Skeletal muscle satellite cell (primary cell): ENCODE measurements at regions not wholly inside any gene's neighbourhood (a gene's known extent, or its start where the extent isn't known, plus 50 kb on each side); places are given as distances from the start of the nearest gene placed in this dataset.

ENCODE experiments used
- H3K27me3 ChIP-seq: 2 replicates; pipeline ENCODE4 v1.7.0; 2013; ENCODE audit warnings: low read length; ENCODE audit not compliant: control insufficient read depth, insufficient read depth
- H3K36me3 ChIP-seq: 2 replicates; pipeline ENCODE4 v1.7.0; 2013; ENCODE audit warnings: mild to moderate bottlenecking, control low read depth, low read length; ENCODE audit not compliant: insufficient read depth
- H3K4me1 ChIP-seq: 2 replicates; pipeline ENCODE4 v1.7.0; 2013; ENCODE audit warnings: low read length; ENCODE audit not compliant: control insufficient read depth, insufficient read depth
- H3K4me2 ChIP-seq: 2 replicates; pipeline ENCODE4 v1.7.0; 2013; ENCODE audit warnings: mild to moderate bottlenecking, low read length
- H3K4me3 ChIP-seq: 2 replicates; pipeline ENCODE4 v1.7.0; 2013; ENCODE audit warnings: low read length
- H3K9ac ChIP-seq: 2 replicates; pipeline ENCODE4 v1.7.0; 2013; ENCODE audit warnings: mild to moderate bottlenecking, low read depth, low read length, moderate library complexity
- H3K9me3 ChIP-seq: replicated peaks from 2 replicates; pipeline ENCODE4 v1.7.0; 2013; ENCODE audit warnings: mild to moderate bottlenecking, control low read depth, low read length

GRCh38 chr15:67892559-67893377 lies 52.9 kb upstream of the RNU6-1 start:
- H3K4me1 ChIP-seq = no peaks in the 10 kb centered on the region
- H3K9me3 ChIP-seq = peaks cover 3% of the 10 kb centered on the region
- H3K36me3 ChIP-seq = no peaks in the 10 kb centered on the region
- H3K27me3 ChIP-seq = no peaks in the 10 kb centered on the region
- no peak overlapping the region for H3K4me3 ChIP-seq
- H3K9ac ChIP-seq = no peak overlapping the region
- H3K4me2 ChIP-seq = no peak overlapping the region

- H3K9me3 ChIP-seq = peaks cover 3% of the 10 kb centered on the region
- H3K9ac ChIP-seq = no peak overlapping the region
- H3K4me3 ChIP-seq = no peak overlapping the region
- no peaks in the 10 kb centered on the region for H3K4me1 ChIP-seq
- no peaks in the 10 kb centered on the region for H3K27me3 ChIP-seq
- no peak overlapping the region for H3K4me2 ChIP-seq
- no peaks in the 10 kb centered on the region for H3K36me3 ChIP-seq
Measured at GRCh38 chr15:67895237-67895636, 55.4 kb upstream of the RNU6-1 start.

GRCh38 chr15:67897646-67898339 lies 57.9 kb upstream of the RNU6-1 start:
- Histone ChIP-seq H3K9me3 (no peaks in the 10 kb centered on the region), H3K36me3 (no peaks in the 10 kb centered on the region), H3K4me2 (no peak overlapping the region), H3K9ac (no peak overlapping the region), H3K4me3 (no peak overlapping the region), H3K4me1 (no peaks in the 10 kb centered on the region), H3K27me3 (no peaks in the 10 kb centered on the region)

GRCh38 chr15:67899596-67900283 lies 59.9 kb upstream of the RNU6-1 start:
- no peak overlapping the region for H3K4me3 ChIP-seq

GRCh38 chr15:67900621-67901147 lies 60.8 kb upstream of the RNU6-1 start:
- H3K36me3 ChIP-seq = no peaks in the 10 kb centered on the region
- H3K9me3 ChIP-seq = no peaks in the 10 kb centered on the region
- H3K27me3 ChIP-seq = no peaks in the 10 kb centered on the region
- H3K4me3 ChIP-seq = no peak overlapping the region
- H3K9ac ChIP-seq = no peak overlapping the region
- H3K4me2 ChIP-seq = no peak overlapping the region
- H3K4me1 ChIP-seq = no peaks in the 10 kb centered on the region

More at GRCh38 chr15:67899596-67900283, 59.9 kb upstream of the RNU6-1 start:
- Histone ChIP-seq H3K4me1 (no peaks in the 10 kb centered on the region), H3K27me3 (no peaks in the 10 kb centered on the region), H3K4me2 (no peak overlapping the region), H3K36me3 (no peaks in the 10 kb centered on the region), H3K9me3 (no peaks in the 10 kb centered on the region), H3K9ac (no peak overlapping the region)

GRCh38 chr15:67901922-67902321 lies 62.1 kb upstream of the RNU6-1 start:
- Histone ChIP-seq H3K4me1 (no peaks in the 10 kb centered on the region), H3K4me2 (no peak overlapping the region), H3K9ac (no peak overlapping the region), H3K27me3 (no peaks in the 10 kb centered on the region), H3K9me3 (no peaks in the 10 kb centered on the region), H3K4me3 (no peak overlapping the region), H3K36me3 (no peaks in the 10 kb centered on the region)

GRCh38 chr15:67902579-67903009 lies 62.7 kb upstream of the RNU6-1 start:
- Histone ChIP-seq H3K9ac (no peak overlapping the region), H3K27me3 (no peaks in the 10 kb centered on the region), H3K4me2 (no peak overlapping the region), H3K4me3 (no peak overlapping the region), H3K4me1 (no peaks in the 10 kb centered on the region), H3K9me3 (no peaks in the 10 kb centered on the region), H3K36me3 (no peaks in the 10 kb centered on the region)

GRCh38 chr15:67903708-67904107 lies 63.9 kb upstream of the RNU6-1 start:
- no peak overlapping the region for H3K4me3 ChIP-seq
- no peaks in the 10 kb centered on the region for H3K9me3 ChIP-seq
- no peaks in the 10 kb centered on the region for H3K36me3 ChIP-seq
- peaks cover 4% of the 10 kb centered on the region for H3K27me3 ChIP-seq
- no peak overlapping the region for H3K9ac ChIP-seq
- H3K4me1 ChIP-seq = no peaks in the 10 kb centered on the region
- no peak overlapping the region for H3K4me2 ChIP-seq

GRCh38 chr15:67905628-67906027 lies 65.8 kb upstream of the RNU6-1 start:
- H3K4me1 ChIP-seq = no peaks in the 10 kb centered on the region
- H3K36me3 ChIP-seq = no peaks in the 10 kb centered on the region
- no peak overlapping the region for H3K4me2 ChIP-seq
- H3K4me3 ChIP-seq = no peak overlapping the region
- H3K9me3 ChIP-seq = no peaks in the 10 kb centered on the region
- H3K9ac ChIP-seq = no peak overlapping the region
- H3K27me3 ChIP-seq = peaks cover 4% of the 10 kb centered on the region

- Histone ChIP-seq H3K9me3 (no peaks in the 10 kb centered on the region), H3K36me3 (no peaks in the 10 kb centered on the region), H3K4me3 (no peak overlapping the region), H3K27me3 (peaks cover 4% of the 10 kb centered on the region), H3K9ac (no peak overlapping the region), H3K4me1 (no peaks in the 10 kb centered on the region), H3K4me2 (no peak overlapping the region)
Measured at GRCh38 chr15:67906382-67906781, 66.5 kb upstream of the RNU6-1 start.

GRCh38 chr15:67907184-67907723 lies 67.4 kb upstream of the RNU6-1 start:
- Histone ChIP-seq H3K9me3 (no peaks in the 10 kb centered on the region), H3K4me3 (no peak overlapping the region), H3K36me3 (no peaks in the 10 kb centered on the region), H3K9ac (no peak overlapping the region), H3K4me2 (no peak overlapping the region), H3K27me3 (peaks cover 4% of the 10 kb centered on the region), H3K4me1 (no peaks in the 10 kb centered on the region)
